Neuronal stem cell (in vitro differentiated cells): ENCODE measurements at regions not wholly inside any gene's neighbourhood (a gene's known extent, or its start where the extent isn't known, plus 50 kb on each side); places are given as distances from the start of the nearest gene placed in this dataset.

ENCODE experiments used
- DNase-seq: peaks from one replicate; pipeline ENCODE4 v3.0.0-alpha.2; 2013; ENCODE audit warnings: low spot score
- H2AFZ ChIP-seq: one replicate; pipeline ENCODE4 v1.6.1; 2013; ENCODE audit warnings: mild to moderate bottlenecking, low read length, inconsistent platforms
- H2AK5ac ChIP-seq: 2 replicates; pipeline ENCODE4 v1.6.1; 2013; ENCODE audit warnings: low read depth, mild to moderate bottlenecking, inconsistent platforms, low read length, moderate library complexity, mixed read lengths
- H2BK120ac ChIP-seq: 2 replicates; pipeline ENCODE4 v1.6.1; 2013; ENCODE audit warnings: low read depth, mild to moderate bottlenecking, inconsistent platforms, low read length, moderate library complexity, mixed read lengths
- H2BK12ac ChIP-seq: one replicate; pipeline ENCODE4 v1.6.1; 2013; ENCODE audit warnings: low read length, inconsistent platforms
- H2BK15ac ChIP-seq: 2 replicates; pipeline ENCODE4 v1.6.1; 2013; ENCODE audit warnings: mild to moderate bottlenecking, low read length, inconsistent platforms, mixed read lengths
- H2BK5ac ChIP-seq: one replicate; pipeline ENCODE4 v1.6.1; 2013; ENCODE audit warnings: inconsistent platforms, mild to moderate bottlenecking, low read length, moderate library complexity
- H3K14ac ChIP-seq: one replicate; pipeline ENCODE4 v1.6.1; 2013; ENCODE audit warnings: low read length, inconsistent platforms
- H3K18ac ChIP-seq: 2 replicates; pipeline ENCODE4 v1.6.1; 2013; ENCODE audit warnings: low read length, inconsistent platforms
- H3K23ac ChIP-seq: 2 replicates; pipeline ENCODE4 v1.6.1; 2013; ENCODE audit warnings: low read depth, mild to moderate bottlenecking, mixed read lengths, low read length, inconsistent platforms; ENCODE audit not compliant: poor library complexity
- H3K27ac ChIP-seq: replicated peaks from 3 replicates; pipeline ENCODE4 v1.5.1; 2013; ENCODE audit warnings: low read length, inconsistent platforms
- H3K27me3 ChIP-seq, 3 experiments: 2 replicates each; pipeline ENCODE4 v1.6.1; 2013; ENCODE audit warnings: low read length in 3 of 3, mild to moderate bottlenecking in 2 of 3, inconsistent platforms in 1 of 3, low read depth in 1 of 3, mixed read lengths in 1 of 3, moderate library complexity in 1 of 3; ENCODE audit not compliant: control insufficient read depth in 3 of 3, insufficient read depth in 3 of 3
- H3K36me3 ChIP-seq, 2 donors: replicated peaks in 1 of 2; 2 replicates each; pipeline ENCODE4 v1.6.1; 2013; ENCODE audit warnings: low read length in 2 of 2; ENCODE audit not compliant: control insufficient read depth in 2 of 2, insufficient read depth in 2 of 2
- H3K4ac ChIP-seq: 2 replicates; pipeline ENCODE4 v1.6.1; 2013; ENCODE audit warnings: inconsistent platforms, mild to moderate bottlenecking, low read length, moderate library complexity
- H3K4me1 ChIP-seq, 2 donors: 1 replicate in 1 of 2; 2 replicates in 1 of 2; pipeline ENCODE4 v1.6.1; 2013; ENCODE audit warnings: low read length in 2 of 2, low read depth in 1 of 2; ENCODE audit not compliant: control insufficient read depth in 2 of 2, insufficient read depth in 1 of 2
- H3K4me2 ChIP-seq: one replicate; pipeline ENCODE4 v1.6.1; 2013; ENCODE audit warnings: mild to moderate bottlenecking, low read length, inconsistent platforms; ENCODE audit not compliant: insufficient read depth, poor library complexity, severe bottlenecking
- H3K4me3 ChIP-seq, 2 donors: 2 replicates each; pipeline ENCODE4 v1.5.1; 2013; ENCODE audit warnings: low read length in 2 of 2, mild to moderate bottlenecking in 2 of 2, inconsistent platforms in 1 of 2, moderate library complexity in 1 of 2
- H3K79me1 ChIP-seq: one replicate; pipeline ENCODE4 v1.6.1; 2013; ENCODE audit warnings: low read depth, mild to moderate bottlenecking, inconsistent platforms, low read length, moderate library complexity
- H3K9ac ChIP-seq: one replicate; pipeline ENCODE4 v1.6.1; 2013; ENCODE audit warnings: mild to moderate bottlenecking, low read depth, low read length, inconsistent platforms; ENCODE audit not compliant: poor library complexity
- H3K9me3 ChIP-seq, 2 donors: replicated peaks in 1 of 2; 2 replicates each; pipeline versions ENCODE3 to v1.6.1; 2013; ENCODE audit warnings: low read length in 2 of 2, mild to moderate bottlenecking in 2 of 2, inconsistent platforms in 1 of 2, low read depth in 1 of 2, mixed read lengths in 1 of 2, moderate library complexity in 1 of 2; ENCODE audit not compliant: control insufficient read depth in 2 of 2, insufficient read depth in 1 of 2
- H4K8ac ChIP-seq: one replicate; pipeline ENCODE4 v1.6.1; 2013; ENCODE audit warnings: low read depth, mild to moderate bottlenecking, inconsistent platforms, low read length, moderate library complexity
- H4K91ac ChIP-seq: one replicate; pipeline ENCODE4 v1.6.1; 2013; ENCODE audit warnings: low read length, low read depth, mild to moderate bottlenecking, inconsistent platforms; ENCODE audit not compliant: poor library complexity
- WGBS, 2 donors: extraction: QIAGEN DNeasy Blood & Tissue Kit; methylation state at CpG; one replicate each; pipeline ENCODE4 v1.1.7; 2013; ENCODE audit warnings: missing lambda C conversion rate in 2 of 2, mixed read lengths in 1 of 2; ENCODE audit not compliant: insufficient read length in 2 of 2, insufficient replicate concordance in 1 of 2; ENCODE audit errors: extremely low coverage in 2 of 2; 5-methylcytosine and 5-hydroxymethylcytosine counted together

DNA sequence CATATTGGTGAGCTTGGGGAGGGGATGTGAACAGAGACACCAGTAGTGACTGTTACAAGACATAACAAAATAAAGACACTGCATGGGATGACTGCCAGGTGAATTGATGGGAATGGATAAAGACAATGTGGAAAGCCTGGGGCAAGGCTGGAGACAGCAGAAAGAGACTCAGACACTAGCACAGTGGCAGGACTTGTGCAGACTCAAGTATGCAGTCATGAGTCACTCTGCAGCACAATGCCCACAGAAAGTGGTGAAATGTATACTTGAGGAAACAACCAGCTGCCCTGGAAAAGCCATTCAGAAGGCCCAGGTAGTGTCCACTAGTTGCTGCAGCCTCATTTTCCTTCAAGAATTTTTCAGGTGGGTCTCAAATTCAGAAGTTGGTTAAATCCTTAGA is 452.3 kb downstream of the MID1IP1 start:
- H3K4me3 ChIP-seq: no peak overlapping the region
- H3K9me3 ChIP-seq: no peaks in the 10 kb centered on the region
- H3K4ac ChIP-seq: no peak overlapping the region
- H3K14ac ChIP-seq: no peak overlapping the region
- no peak overlapping the region for H2BK5ac ChIP-seq
- no peaks in the 10 kb centered on the region for H3K27me3 ChIP-seq
- no peaks in the 10 kb centered on the region for H3K79me1 ChIP-seq
- H3K36me3 ChIP-seq: no peaks in the 10 kb centered on the region
- H3K9ac ChIP-seq: no peak overlapping the region
- H3K4me1 ChIP-seq: no peaks in the 10 kb centered on the region
- no peak overlapping the region for H2BK12ac ChIP-seq
- no peak overlapping the region for H2BK120ac ChIP-seq
- no peak overlapping the region for H2BK15ac ChIP-seq
- H2AFZ ChIP-seq: no peak overlapping the region
- H4K8ac ChIP-seq: no peak overlapping the region
- no peak overlapping the region for H3K23ac ChIP-seq
- no peak overlapping the region for H3K18ac ChIP-seq
- no peak overlapping the region for H3K27ac ChIP-seq
- DNase-seq: no peak
- no peak overlapping the region for H3K4me2 ChIP-seq
- H2AK5ac ChIP-seq: no peak overlapping the region
- no peak overlapping the region for H4K91ac ChIP-seq

DNA sequence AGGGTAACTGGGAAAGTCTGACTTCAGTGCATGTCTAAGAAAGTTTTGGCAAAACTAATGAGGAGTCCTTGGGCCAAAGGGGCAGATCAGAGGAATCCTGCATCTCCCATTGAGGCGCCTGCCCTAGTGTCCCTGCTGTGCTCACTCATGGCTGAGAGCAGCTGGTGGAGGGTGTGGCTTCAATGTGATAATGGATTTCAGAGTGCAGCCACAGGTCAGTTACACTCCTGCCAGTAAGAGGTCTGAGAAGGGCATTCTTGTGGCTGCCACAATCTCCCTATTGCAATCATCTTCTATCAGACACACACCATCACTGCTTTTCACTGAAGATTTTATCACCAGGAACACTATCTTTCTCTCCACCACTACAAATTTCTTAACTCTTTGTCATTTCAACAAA is 457.1 kb downstream of the MID1IP1 start:
- H2AK5ac ChIP-seq: no peak overlapping the region
- no peaks in the 10 kb centered on the region for H3K4me1 ChIP-seq
- H3K79me1 ChIP-seq: no peaks in the 10 kb centered on the region
- H3K9ac ChIP-seq: no peak overlapping the region
- H3K4me3 ChIP-seq: no peak overlapping the region
- no peak overlapping the region for H3K27ac ChIP-seq
- no peak overlapping the region for H2BK15ac ChIP-seq
- H2BK5ac ChIP-seq: no peak overlapping the region
- no peak overlapping the region for H3K4me2 ChIP-seq
- no peak overlapping the region for H3K4ac ChIP-seq
- no peak for DNase-seq
- no peak overlapping the region for H3K14ac ChIP-seq
- WGBS, 2 donors: no CpG with 5 or more reads among the region's 1 CpG
- H3K9me3 ChIP-seq: no peaks in the 10 kb centered on the region
- no peak overlapping the region for H3K23ac ChIP-seq
- no peak overlapping the region for H2AFZ ChIP-seq
- H3K18ac ChIP-seq: no peak overlapping the region
- H2BK120ac ChIP-seq: no peak overlapping the region
- H4K91ac ChIP-seq: no peak overlapping the region
- no peaks in the 10 kb centered on the region for H3K27me3 ChIP-seq
- H3K36me3 ChIP-seq: no peaks in the 10 kb centered on the region
- H2BK12ac ChIP-seq: no peak overlapping the region
- H4K8ac ChIP-seq: no peak overlapping the region

DNA sequence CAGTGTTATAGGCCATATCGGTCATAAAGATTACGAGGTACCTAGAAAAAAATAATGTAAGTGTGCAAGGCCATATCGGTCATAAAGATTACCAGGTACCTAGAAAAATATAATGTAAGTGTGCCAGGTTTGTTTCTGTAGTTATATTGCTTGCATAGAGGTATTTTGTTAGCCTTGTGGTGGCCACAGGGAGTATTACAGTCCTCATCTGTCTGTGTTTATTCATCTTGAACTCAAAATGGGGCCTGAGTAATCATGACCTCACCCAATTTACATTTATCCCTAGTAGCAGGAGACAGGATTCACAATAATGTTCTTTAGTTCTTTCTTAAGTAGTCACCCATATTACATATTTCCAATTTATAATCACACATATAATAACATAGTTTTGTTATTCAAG is 459.7 kb downstream of the MID1IP1 start:
- Histone ChIP-seq H3K9me3 (no peaks in the 10 kb centered on the region), H3K23ac (no peak overlapping the region), H2AFZ (no peak overlapping the region), H3K9ac (no peak overlapping the region), H3K4me1 (no peaks in the 10 kb centered on the region), H4K91ac (no peak overlapping the region), H2BK15ac (no peak overlapping the region), H3K4me3 (no peak overlapping the region), H2BK12ac (no peak overlapping the region), H2BK5ac (no peak overlapping the region), H3K14ac (no peak overlapping the region), H3K79me1 (no peaks in the 10 kb centered on the region), H2AK5ac (no peak overlapping the region), H3K4me2 (no peak overlapping the region), H3K4ac (no peak overlapping the region), H3K27ac (no peak overlapping the region), H3K27me3 (no peaks in the 10 kb centered on the region), H3K36me3 (no peaks in the 10 kb centered on the region), H4K8ac (no peak overlapping the region), H3K18ac (no peak overlapping the region), H2BK120ac (no peak overlapping the region)
- no peak for DNase-seq
- no CpG with 5 or more reads among the region's 3 CpGs for WGBS, 2 donors

DNA sequence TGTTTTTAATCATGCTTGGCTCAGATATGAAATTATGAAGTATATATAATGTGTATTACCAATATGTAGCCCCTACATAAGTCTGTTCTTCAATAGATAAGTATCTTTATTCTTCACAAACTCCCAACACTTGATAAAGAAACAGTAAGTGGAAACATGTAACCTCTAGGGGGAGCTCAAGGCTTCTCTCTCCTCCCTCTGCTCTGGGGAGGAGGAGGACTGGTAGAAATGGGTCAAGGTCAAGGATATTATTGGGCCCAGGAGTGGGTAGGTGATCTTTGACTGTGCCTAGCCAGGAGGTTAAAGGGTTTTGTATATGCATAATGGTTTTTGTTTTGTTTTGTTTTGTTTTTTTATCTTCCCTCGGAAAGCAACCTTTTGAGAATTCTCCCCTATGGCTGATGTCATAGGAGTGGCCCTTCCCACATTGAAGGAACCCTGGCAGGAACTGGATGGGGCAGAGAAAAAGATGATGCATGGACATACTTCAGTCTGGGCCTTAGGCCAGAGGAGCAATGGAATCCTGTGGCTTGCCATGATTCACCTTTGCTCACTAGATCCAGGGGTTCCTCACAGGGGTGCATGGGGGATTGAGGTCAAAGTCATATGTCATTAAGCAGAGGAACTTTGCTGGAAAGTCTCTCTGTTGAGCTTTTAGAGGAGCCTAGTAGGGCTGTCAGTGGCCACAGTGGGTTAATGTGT is 460.3 kb downstream of the MID1IP1 start:
- peak; percentile 4 for DNase-seq
- Histone ChIP-seq H3K4me2 (no peak overlapping the region), H3K27ac (no peak overlapping the region)

More for the DNA sequence above, 460.3 kb downstream of the MID1IP1 start:
- H2AK5ac ChIP-seq: no peak overlapping the region
- H3K9me3 ChIP-seq: no peaks in the 10 kb centered on the region
- no peak overlapping the region for H3K18ac ChIP-seq
- H4K91ac ChIP-seq: no peak overlapping the region
- H2BK120ac ChIP-seq: no peak overlapping the region
- H4K8ac ChIP-seq: no peak overlapping the region
- H2BK12ac ChIP-seq: no peak overlapping the region
- no peak overlapping the region for H3K9ac ChIP-seq
- no peaks in the 10 kb centered on the region for H3K79me1 ChIP-seq
- no peaks in the 10 kb centered on the region for H3K4me1 ChIP-seq
- no peak overlapping the region for H2AFZ ChIP-seq
- no peak overlapping the region for H3K4me3 ChIP-seq
- no peak overlapping the region for H3K14ac ChIP-seq
- H3K4ac ChIP-seq: no peak overlapping the region
- no CpG with 5 or more reads among the region's 1 CpG for WGBS, 2 donors
- H3K36me3 ChIP-seq: no peaks in the 10 kb centered on the region
- H3K27me3 ChIP-seq: no peaks in the 10 kb centered on the region
- H2BK15ac ChIP-seq: no peak overlapping the region
- no peak overlapping the region for H3K23ac ChIP-seq
- no peak overlapping the region for H2BK5ac ChIP-seq
